HG02970 (cell line): ENCODE measurements at regions not wholly inside any gene's neighbourhood (a gene's known extent, or its start where the extent isn't known, plus 50 kb on each side); places are given as distances from the start of the nearest gene placed in this dataset.
"Not testable (repeated sequence)": the region's sequence is repeated elsewhere in the genome, so short reads cannot be mapped to it uniquely, and the experiment has no call there.

Experiments used
- ATAC-seq: cut with Tn5 transposase; IDR thresholded peaks from one replicate; pipeline ENCODE4 v1.9.1; 2021; ENCODE audit warnings: mild to moderate bottlenecking, moderate library complexity, moderate number of reproducible peaks; ENCODE audit not compliant: unreplicated experiment, low FRiP score

DNA sequence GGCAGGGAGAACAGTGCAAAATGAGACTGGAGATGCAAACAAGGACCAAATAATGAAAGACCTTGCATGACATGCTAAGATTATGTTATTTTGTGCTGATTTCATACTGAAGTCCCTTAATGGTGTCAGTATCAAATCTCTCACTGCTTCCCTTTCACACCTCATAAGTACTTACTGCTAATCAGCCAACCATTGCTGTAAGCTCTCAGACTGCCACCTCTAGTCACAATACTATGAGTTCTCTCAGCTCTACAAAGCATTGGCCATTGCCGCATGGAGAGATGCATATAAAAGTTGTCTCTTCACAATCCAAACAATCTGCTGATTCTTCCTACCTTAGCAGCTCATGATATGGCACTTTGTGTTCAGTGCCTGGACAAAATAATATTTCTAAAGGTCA, 375.4 kb downstream of the LTN1 start:
- no peak for ATAC-seq

DNA sequence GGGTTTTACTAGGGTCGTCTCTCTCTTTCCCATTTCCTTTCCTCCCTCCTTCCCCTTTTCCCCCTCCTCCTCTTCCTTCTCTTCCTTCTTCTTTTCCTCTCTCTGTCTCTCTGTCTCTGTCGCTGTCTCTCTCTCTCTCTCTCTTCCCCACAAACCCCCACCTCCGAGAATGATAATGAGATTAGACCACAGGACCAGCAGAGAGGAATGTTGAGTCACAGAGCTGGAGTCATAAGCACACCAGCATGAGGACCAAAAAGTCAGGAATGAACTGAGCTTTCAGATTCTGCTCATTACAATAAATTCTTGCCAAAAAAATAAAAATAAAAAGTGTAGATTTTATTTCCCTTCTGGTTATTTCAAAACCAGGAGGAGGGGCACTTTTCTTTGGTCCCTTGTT, 377.4 kb downstream of the LTN1 start:
- ATAC-seq = no peak

DNA sequence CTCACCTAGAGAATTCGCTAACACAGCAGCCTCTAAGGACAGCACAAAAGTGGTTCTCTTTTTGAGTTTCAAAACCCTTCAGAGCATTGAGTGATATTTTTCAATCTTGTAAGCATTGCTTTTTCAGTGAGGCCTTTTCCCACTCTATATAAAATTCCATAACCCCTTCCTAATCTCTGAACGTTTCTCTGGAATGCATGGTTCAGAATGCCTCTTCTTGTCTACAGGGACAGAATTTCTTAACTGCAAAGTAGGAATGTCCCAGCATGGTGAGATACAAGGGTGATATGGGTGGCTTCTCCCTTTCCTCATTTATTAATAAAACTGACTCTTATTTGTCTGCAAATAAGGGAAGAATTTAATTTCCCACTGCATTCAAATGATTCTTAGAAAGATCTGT, 377.9 kb downstream of the LTN1 start:
- no peak for ATAC-seq

DNA sequence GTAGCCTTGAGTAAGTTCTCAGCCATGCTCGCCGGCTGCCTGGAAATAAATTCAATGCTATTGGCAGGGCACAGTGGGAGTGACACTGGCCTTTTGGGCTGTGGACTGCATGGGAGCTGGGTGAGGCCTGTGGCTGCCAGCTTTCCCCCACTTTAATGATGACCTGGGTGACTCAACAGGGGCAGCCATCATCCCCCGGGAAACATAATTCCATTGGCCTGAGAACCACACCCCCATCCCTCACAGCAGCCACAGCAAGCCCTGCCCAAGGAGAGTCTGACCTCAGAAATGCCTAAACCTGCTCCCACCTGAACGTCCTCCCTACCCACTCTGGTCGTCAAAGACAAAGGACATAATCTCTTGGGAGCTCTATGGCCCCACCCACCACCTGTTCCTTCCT, 384.0 kb downstream of the LTN1 start:
- ATAC-seq = no peak

DNA sequence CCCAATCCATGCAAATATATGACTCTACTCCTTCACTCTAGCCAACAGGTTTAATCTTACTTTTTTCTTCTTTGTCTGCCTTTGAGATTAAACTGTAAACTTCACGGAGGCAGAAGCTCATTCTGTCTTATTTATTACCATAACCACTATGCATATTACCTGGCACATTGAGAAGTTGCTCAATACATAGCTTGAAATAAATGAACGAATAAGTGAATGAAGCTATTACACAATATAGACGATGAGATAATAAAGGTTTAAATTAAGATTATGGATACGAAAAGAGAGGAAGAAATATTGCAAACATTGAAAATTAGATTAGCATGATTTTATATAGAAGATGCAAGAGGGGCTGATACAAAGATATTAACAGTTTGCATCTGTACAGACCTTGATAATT, 385.1 kb downstream of the LTN1 start:
- no peak for ATAC-seq

DNA sequence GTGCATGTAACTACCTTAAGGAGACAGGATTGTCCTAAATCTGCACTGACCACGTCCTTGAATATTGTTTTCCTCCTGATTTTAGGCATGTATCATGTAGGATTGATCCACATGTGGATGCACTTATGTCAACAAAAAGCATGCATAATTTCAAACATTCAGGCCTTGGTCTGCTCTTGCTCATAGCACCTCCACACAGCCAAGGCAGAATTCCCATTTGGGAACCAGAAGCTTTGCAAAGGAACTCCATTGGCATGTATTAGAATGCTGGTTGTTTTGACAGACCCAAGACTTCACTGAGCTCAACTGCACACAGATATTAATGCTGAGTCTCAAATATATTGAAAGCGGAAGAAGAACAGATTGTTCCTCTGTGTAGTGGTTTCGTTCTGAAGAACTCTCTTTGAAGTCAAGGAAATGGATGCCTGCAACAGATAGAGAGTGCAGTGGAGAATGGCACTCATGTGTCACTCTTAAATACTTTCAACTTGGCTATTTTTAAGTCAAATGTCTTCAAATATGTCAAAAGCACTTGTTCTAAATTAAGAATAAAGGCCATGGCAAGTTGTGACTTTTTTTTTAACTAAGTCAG, 387.6 kb downstream of the LTN1 start:
- peak; percentile 87 for ATAC-seq

DNA sequence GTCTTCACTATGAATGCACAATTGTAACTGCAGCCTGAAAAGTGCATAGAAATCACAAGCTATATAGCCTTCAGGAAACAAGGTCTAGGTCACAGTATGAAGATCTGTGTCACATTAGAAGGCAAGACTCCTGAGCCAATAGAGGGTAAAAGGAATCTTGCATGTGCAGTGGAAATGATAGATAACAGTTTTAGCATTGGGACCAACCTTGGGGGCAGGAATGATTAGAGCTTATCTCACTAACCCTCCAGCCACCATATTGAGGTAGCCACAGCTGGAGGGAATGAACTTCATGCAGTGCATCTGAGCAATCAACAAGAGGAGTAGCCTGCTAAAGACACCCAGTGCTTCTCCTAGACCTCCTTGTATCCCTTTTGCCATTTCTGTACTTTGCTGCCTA, 390.1 kb downstream of the LTN1 start:
- ATAC-seq = no peak

DNA sequence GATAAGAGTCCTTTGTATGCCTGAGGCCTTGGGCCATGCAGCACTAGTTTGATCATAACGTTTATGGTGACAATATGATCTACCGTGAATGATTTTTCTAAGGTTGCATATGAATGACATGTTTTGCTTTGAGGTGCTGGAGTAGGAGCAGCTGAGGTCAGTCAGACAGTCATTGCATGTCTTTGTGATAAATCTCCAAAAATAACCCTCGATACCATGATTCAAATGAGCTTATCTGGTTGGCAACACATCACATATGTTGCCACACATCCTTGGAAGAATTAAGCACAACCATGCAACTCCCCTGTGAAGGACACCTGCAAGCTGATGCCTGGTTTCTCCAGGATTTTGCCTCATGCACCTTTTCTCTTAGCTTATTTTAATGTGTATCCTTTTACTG, 394.5 kb downstream of the LTN1 start:
- ATAC-seq = no peak

DNA sequence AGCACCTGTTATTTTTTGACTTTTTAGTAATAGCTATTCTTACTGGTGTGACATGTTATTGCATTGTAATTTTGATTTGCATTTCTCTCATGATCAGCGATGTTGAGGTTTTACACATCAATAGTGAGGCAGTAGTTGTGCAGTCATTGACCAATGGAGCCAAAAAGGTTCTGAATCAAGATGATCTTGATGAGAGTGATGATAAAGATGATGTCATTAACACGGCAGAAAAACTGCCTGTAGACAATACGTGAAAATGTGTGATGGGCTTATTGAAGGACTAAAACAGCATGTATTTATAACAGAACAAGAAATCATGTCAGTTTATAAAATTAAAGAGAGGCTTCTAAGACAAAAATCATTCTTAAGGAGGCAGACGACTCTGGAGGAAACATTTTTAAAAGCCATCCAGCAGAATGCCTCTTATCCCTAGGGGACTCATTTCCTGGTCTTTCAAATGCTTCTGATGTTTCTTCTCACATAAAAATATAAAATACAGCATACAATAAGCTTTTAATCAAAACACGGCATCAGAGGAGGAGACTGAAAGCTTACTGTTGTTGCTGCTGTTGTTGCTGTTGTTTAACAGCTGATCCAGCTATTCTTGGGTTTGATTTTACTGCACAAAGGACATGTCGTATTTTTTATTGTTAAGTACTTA, 400.3 kb downstream of the LTN1 start:
- ATAC-seq = no peak

DNA sequence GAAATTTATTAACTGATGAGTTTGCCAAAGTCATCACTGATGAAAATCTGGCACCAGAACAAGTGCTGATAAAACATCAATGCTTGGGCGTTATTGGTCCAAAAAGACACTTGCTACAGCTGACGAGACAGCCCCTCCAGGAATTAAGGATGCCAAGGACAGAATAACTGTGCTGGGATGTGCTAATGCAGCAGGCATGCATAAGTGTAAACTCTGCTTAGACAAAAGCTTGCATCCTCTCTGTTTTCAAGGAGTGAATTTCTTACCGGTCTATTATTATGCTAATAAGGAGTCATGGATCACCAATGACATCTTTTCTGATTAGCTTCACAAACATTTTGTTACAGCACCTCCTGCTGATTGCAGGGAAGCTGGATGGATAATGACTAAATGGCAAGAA, 402.0 kb downstream of the LTN1 start:
- ATAC-seq = no peak

DNA sequence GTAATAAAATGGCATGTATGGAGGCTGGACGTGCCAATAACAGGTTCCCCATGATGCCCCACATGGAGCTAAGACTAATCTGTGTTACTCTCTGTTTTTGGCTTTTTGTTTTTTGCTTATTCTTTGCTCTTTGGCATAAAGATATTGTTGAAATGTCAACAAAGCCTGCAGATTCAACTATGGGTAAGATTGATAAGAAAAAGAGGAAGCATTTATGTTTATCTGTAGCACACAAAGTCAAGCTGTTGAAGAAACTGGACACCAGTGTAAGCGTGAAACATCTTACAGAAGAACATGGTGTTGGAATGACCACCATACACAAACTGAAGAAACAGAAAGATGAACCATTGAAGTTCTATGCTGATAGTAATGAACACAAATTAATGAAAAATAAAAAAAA, 402.7 kb downstream of the LTN1 start:
- ATAC-seq = no peak

DNA sequence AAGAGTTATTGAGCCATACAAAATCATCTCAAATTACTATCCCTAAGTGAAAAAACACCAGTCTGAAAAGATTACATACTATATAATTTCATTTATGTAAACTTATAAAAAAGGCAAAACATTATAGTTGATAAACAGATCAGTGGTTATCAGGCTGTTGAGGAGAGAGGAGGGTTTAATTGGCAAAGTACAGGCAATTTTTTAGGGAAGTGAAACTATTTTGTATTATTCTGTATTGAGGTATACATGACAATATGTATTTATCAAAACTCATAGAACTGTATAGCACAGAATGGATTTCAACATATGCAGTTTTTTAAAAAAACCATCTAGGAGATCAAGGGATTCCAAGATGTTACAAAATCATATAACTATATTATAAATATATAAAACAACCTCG, 403.7 kb downstream of the LTN1 start:
- ATAC-seq = no peak

DNA sequence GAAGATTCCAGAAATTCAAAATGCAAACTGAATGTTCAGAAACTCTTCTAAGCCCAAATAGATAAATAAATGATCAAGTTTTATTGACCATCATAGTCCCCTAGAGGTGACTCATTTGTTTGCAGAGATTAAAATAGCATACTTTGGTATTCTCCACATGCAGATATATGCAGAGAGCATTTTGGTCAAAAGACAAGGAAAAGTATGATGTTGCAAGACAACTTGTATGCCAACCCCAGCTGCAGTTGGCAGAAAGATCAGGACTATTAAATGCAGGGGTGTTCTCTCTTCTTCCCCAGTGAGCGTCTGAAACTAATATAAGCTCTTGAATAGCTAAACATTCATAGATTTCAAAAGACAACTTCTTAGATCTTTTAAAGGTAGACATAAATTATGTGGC, 404.9 kb downstream of the LTN1 start:
- no peak for ATAC-seq

DNA sequence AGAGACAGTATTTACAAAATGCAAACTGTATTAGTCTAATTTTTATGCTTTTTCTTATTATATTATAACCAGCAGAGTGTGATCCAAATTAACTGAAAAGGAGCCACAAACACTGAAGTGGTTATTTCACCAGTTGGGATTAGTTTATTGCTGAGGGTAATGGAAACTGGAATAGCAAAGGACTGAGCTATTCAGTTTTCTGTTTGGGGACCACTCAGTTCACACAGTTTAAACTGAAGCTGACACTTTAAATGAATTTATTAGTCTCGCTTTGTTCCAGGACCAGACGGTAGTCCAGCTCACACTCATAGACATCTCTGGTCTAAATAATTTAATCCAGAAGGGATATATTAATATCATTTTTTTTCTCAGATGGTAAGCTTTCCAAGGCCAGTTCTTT, 410.7 kb downstream of the LTN1 start:
- ATAC-seq = no peak

DNA sequence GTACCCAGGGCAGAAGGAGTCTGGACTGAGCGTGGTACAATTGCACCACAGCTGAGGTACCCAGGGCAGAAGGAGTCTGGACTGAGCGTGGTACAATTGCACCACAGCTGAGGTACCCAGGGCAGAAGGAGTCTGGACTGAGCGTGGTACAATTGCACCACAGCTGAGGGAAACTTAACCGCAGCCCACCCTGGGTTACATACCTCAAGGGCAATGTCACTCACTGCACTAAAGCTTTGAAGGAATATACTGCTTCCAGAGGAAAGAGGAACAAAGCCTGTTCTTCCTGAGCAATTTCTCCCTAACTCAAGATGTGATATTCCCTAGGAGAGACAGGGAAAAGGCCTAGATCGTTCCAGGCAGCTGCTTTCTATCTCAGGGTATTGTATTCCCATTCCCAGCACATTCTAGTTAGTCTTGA, 411.4 kb downstream of the LTN1 start:
- ATAC-seq = not testable (repeated sequence)

DNA sequence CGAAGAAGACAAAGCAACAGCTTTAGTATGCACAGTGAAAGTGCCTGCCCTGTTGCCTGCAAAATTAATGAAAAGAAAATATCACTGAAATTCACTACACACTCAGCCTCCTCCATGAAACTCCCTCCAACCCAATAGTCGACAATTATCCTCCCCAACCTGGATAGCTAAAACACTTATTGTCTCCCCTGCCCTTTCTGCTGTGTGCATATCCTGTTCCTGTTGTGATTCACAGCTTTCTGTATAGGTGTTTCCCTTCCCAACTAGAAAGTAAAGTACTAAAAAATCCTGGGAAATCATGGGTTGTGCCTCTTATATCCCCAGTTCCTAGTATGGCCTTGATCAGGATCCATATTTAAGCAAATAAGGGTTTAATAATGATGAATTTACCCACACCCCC, 412.1 kb downstream of the LTN1 start:
- ATAC-seq = no peak

DNA sequence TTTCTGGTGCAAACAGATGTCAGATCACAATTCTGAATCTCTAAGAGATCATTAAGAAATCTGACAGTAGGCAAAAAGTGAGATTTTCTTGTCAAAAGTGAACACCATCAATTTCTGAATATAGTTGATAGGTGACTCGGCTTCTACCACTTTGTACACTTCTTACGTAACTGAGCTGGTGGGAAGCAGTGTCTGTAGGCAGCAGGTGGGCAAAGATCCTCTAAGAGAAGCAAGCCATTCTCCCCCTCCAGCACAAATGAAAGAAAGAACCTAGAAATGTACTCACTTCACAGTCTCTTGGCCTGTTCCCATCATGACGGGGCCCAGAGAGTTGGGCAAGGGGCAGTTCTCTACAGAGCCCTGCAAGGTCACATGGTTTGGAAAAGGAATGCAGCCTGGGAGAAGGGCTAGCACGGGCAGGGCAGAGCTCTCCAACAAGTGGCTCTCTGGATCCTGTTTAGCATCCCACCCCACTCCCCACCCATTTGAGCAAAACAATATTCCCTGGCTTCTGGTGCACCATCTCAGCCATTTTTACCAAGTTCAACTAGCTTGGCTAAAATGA, 412.6 kb downstream of the LTN1 start:
- ATAC-seq = no peak

DNA sequence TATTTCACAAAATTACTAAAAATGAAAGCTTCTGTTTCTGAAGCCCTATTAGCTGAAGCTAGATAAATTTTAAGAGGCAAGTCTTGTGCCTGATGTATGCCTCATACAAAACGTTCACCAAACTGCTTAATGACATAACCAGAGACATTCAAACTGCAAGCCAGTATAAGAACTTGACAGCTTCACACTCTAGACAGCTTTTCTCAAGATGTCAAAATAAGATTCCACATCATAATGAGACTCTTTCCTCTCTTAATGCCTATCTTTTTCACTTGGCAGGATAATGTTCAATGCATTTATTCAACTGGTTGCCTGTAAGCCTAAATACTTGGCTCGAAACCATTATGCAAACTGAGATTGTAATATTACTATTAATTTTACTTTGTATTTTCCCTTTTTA, 424.0 kb downstream of the LTN1 start:
- ATAC-seq = no peak

DNA sequence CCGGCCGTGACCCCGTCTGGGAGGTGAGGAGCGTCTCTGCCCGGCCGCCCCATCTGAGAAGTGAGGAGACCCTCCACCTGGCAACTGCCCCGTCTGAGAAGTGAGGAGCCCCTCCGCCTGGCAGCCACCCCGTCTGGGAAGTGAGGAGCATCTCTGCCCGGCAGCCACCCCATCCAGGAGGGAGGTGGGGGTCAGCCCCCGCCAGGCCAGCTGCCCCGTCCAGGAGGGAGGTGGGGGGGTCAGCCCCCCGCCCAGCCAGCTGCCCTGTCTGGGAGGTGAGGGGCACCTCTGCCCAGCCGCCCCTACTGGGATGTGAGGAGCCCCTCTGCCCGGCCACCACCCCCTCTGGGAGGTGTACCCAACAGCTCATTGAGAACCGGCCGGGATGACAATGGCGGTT, 428.7 kb downstream of the LTN1 start:
- ATAC-seq = not testable (repeated sequence)

DNA sequence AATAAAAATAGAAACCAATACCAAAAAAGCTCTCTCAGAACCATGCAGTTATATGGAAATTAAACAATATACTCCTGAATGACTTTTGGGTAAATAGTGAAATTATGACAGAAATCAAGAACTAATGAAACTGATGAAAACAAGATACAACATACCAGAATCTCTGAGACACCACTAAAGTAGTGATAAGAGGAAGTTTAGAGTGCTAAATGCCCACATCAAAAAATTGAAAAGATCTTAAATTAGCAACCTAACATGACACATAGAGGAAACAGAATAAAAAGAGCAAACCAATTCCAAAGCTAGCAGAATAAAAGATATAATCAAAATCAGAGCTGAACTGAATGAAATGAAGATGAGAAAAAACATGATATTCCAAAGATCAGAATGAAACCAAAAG, 430.9 kb downstream of the LTN1 start:
- ATAC-seq = no peak

DNA sequence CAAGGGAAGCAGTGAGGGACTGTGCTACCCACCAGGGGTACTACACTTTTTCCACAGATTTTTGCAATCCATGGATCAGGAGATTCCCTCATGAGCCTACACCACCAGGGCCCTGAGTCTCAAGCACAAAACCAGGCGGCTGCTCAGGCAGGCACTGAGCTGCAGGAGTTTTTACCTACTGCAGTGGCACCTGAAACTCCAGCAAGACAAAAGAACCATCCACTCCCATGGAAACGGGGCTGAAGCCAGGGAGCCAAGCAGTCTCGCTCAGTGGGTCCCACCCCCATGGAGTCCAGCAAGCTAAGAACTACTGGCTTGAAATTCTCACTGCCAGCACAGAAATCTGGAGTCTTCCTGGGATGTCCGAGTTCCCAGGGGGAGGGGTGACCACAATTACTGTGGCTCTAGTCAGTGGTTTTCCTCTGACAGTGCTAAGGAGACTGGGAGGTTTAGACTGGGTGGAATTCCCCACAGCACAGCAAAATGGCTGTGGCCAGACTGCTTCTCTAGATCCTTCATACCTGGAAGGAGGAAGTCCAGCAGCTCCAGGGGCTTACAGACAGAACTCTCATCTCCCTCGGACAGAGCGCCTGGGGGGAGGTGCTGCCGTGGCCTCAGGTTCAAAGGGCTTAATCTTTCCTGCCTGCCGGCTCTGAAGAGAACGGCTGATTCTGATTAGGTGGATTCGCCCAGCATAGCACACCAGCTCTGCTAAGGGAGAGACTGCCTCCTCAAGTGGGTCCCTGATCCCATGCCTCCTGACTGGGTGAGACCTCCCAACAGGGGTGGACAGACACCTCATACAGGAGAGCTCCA, 437.8 kb downstream of the LTN1 start:
- no peak for ATAC-seq
